ENCODE measurements at regions not wholly inside any gene's neighbourhood (a gene's known extent, or its start where the extent isn't known, plus 50 kb on each side); places are given as distances from the start of the nearest gene placed in this dataset.

GRCh38 chr14:89485264-89485663 lies 68.2 kb upstream of the FOXN3 start:
- peak overlapping the region; percentile 71 for H3K27ac ChIP-seq (replicated peaks)
- no peak for TF ChIP-seq GABPA (IDR thresholded peaks at IDR 0.05; ENCODE audit: low read depth)
- no peak for TF ChIP-seq REST (IDR thresholded peaks at IDR 0.05; ENCODE audit: insufficient replicate concordance, low read depth)
- TF ChIP-seq SPI1 (IDR thresholded peaks at IDR 0.05; ENCODE audit: borderline replicate concordance, low read depth) = no peak
- no peak for TF ChIP-seq POLR2AphosphoS5 (IDR thresholded peaks at IDR 0.05; ENCODE audit: low read depth)
- TF ChIP-seq CTCF (IDR thresholded peaks at IDR 0.05; ENCODE audit: insufficient read depth, low read length) = no peak
- H3K27me3 ChIP-seq (ENCODE audit: insufficient read depth, poor library complexity, severe bottlenecking) = no peaks in the 10 kb centered on the region
- no peak for DNase-seq (ENCODE audit: low read depth in 1 of 2, low spot score in 1 of 2)
- no peak overlapping the region for H3K4me3 ChIP-seq (replicated peaks; ENCODE audit: insufficient read depth, low read length)

- no peaks in the 10 kb centered on the region for H3K27me3 ChIP-seq (ENCODE audit: insufficient read depth, poor library complexity, severe bottlenecking)
- DNase-seq (ENCODE audit: low read depth in 1 of 2, low spot score in 1 of 2) = peak; percentile 90 to 95
These were observed 67.2 kb upstream of the FOXN3 start for GRCh38 chr14:89484051-89484844.

GRCh38 chr14:89481196-89481595 lies 64.2 kb upstream of the FOXN3 start:
- no peak overlapping the region for H3K4me3 ChIP-seq (replicated peaks; ENCODE audit: insufficient read depth, low read length)
- H3K27me3 ChIP-seq (ENCODE audit: insufficient read depth, poor library complexity, severe bottlenecking) = no peaks in the 10 kb centered on the region
- H3K27ac ChIP-seq (replicated peaks) = no peak overlapping the region
- TF ChIP-seq SPI1 (IDR thresholded peaks at IDR 0.05; ENCODE audit: borderline replicate concordance, low read depth) (no peak), GABPA (IDR thresholded peaks at IDR 0.05; ENCODE audit: low read depth) (no peak)
- no peak for DNase-seq (ENCODE audit: low read depth in 1 of 2, low spot score in 1 of 2)

More at GRCh38 chr14:89484051-89484844, 67.2 kb upstream of the FOXN3 start:
- Histone ChIP-seq H3K27ac (replicated peaks) (peak overlapping the region; percentile 71), H3K4me3 (replicated peaks; ENCODE audit: insufficient read depth, low read length) (no peak overlapping the region)
- peak; percentile 67 for TF ChIP-seq POLR2AphosphoS5 (IDR thresholded peaks at IDR 0.05; ENCODE audit: low read depth)
- no peak; the same call in 1 of the 2 replicates for TF ChIP-seq GABPA (IDR thresholded peaks at IDR 0.05; ENCODE audit: low read depth)

- no peak for TF ChIP-seq REST (IDR thresholded peaks at IDR 0.05; ENCODE audit: insufficient replicate concordance, low read depth)
- no peak for TF ChIP-seq POLR2AphosphoS5 (IDR thresholded peaks at IDR 0.05; ENCODE audit: low read depth)
- TF ChIP-seq GABPA (IDR thresholded peaks at IDR 0.05; ENCODE audit: low read depth) = no peak
- TF ChIP-seq SPI1 (IDR thresholded peaks at IDR 0.05; ENCODE audit: borderline replicate concordance, low read depth) = no peak
- no peak for TF ChIP-seq CTCF (IDR thresholded peaks at IDR 0.05; ENCODE audit: insufficient read depth, low read length)
- peak overlapping the region; percentile 19; the same call in 1 of the 2 replicates for H3K27ac ChIP-seq (replicated peaks)
- no peak for DNase-seq (ENCODE audit: low read depth in 1 of 2, low spot score in 1 of 2)
- no peak overlapping the region for H3K4me3 ChIP-seq (replicated peaks; ENCODE audit: insufficient read depth, low read length)
- H3K27me3 ChIP-seq (ENCODE audit: insufficient read depth, poor library complexity, severe bottlenecking) = no peaks in the 10 kb centered on the region
These were observed 63.2 kb upstream of the FOXN3 start for GRCh38 chr14:89480278-89480677.
